Tongue (tissue), 1 donor: ENCODE measurements at regions not wholly inside any gene's neighbourhood (a gene's known extent, or its start where the extent isn't known, plus 50 kb on each side); places are given as distances from the start of the nearest gene placed in this dataset.

Experiments
- DNase-seq: peaks from one replicate; pipeline ENCODE4 v3.0.0-alpha.2; 2015

DNA sequence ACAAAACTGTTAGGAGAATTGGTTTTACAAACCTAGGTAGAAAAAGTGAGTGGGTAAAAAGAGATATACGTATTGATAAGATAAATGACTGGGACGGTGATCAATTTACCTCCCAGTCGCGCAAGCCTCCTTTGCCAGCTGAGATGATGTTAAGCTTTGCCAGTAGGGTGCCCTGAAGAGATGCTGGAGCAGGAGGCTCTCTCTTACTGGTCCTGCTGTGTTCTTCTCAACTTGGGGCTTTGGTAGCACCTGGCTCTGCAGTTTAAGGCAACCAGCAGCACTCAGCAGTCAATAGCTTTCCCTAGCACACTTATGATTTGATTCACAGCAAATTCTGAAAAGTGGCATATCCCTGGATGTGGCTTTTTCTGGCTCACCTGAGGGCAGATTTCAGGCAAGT, 1461.7 kb downstream of the ADGRL3 start:
- DNase-seq, result no peak

DNA sequence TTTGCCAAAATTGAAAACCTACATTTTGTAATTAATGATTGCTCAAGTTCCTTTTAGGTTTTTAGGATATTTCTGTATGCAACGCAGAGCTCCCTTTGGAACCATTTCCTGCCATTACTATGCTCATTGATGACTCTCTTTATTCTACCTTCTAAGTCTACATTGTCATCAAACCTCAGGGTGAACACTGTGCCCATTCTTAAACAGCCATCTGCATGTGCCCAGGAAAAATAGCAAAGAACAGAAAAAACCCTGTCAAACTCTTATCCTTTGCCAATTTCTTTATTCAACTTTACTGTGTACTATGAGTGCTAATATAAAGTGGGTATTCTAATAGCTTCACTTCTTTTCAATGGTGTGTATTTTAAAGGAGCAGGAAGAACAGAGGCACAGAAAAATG, 1455.9 kb downstream of the ADGRL3 start:
- DNase-seq, result no peak

GRCh38 chr4:62644372-62644771, 1444.2 kb downstream of the ADGRL3 start:
- DNase-seq, result peak; percentile 47

DNA sequence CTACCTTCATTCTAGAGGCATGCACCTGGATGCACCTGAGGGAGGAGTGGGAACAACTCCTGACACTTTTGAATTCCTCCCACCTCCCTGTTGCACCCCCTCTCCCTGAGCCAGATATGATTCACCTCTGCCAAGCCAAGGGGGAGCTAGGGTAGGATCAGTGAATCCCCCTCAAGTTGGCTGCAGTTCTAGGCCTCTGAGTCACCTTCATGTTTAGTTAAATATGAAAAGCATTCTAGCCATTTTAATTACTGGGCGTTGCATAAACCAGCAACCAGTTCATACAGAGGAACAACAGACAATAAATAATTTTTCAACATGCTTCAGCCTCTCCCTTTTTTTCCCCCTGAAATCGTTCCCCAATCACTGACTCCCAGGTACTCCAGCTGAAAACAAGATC, 1440.2 kb downstream of the ADGRL3 start:
- DNase-seq, result no peak

- DNase-seq, result no peak
Measured at GRCh38 chr4:62627671-62628070, 1427.5 kb downstream of the ADGRL3 start.

DNA sequence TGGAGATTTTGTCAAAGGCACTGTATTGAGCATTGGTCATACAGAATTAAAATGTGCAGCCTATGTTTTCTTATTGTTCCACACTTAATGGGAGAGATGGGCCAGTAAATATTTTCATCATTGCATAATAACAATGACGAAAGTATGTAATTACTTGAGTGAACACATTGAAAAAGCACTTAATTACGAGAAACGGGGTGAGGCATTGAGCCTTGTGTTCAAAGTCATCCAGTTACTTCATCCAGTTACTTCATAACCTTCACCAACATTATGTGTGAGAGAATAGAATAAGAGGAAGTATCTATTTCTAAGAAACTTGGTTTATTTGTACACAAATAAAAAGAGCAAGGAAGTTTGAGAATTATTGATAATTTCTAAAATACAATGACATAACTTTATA, 1427.0 kb downstream of the ADGRL3 start:
- no peak for DNase-seq

GRCh38 chr4:62622089-62622488, 1422.0 kb downstream of the ADGRL3 start:
- no peak for DNase-seq

GRCh38 chr4:62619971-62620370, 1419.8 kb downstream of the ADGRL3 start:
- peak; percentile 2 for DNase-seq

DNA sequence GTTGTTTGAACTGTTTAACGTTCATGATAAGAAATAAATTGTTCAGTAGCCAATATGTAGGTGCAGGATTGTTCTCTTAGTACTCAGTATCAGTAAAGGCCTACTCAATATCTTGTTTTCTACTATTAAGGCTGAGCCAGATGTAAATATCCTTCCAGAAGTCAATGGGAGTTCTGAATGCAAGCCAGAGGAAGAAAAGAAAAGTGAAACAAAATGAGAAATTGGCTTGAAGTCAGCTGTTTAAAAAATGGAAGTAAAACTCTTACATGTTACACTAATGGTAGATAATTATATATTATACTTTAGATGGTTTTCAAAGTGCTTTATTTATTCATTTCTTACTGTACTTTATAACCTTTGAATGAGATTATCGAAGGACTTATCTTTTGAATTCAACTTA, 1417.9 kb downstream of the ADGRL3 start:
- no peak for DNase-seq

DNA sequence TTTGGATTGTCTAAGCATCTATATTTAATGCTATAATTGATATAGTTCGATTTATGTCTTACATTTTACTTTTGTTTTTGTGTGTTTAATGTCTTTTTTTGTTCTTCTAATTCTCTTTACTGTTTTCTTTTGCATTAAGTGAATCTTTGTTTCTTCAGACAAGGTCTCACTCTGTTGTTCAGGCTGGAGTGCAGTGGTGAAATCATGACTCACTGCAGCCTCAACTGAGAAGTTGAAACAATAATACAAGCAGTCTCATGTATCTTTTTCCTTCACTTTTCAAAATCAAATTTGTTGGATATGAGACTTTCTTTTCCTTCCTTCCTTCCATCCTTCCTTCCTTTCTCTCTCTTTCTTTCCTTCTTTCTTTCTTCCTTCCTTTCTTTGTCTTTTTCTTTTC, 1401.6 kb downstream of the ADGRL3 start:
- DNase-seq, result no peak

GRCh38 chr4:62595265-62595664, 1395.1 kb downstream of the ADGRL3 start:
- DNase-seq, result peak; percentile 23

DNA sequence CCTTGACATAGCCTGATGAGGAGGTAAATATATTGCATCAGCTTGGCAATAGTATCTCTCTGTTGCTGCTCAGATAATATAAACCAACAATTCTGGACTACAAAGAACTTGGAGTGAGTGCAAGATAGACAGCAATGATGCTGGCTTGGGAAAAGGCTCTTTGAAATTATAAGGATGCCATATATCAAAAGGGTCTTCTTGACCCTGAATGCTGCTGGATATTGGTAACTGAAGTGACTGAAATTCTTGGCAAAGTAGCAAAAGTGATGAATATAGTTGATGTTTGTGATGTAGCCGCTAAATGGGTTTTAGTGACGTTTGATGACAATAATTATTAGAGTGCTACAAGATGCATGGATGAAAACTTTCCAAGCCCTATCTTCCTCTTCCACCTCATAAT, 1391.6 kb downstream of the ADGRL3 start:
- DNase-seq, result no peak

- no peak for DNase-seq
Measured at GRCh38 chr4:62588671-62589070, 1388.5 kb downstream of the ADGRL3 start.

- no peak for DNase-seq
Measured at GRCh38 chr4:62571494-62571893, 1371.4 kb downstream of the ADGRL3 start.

GRCh38 chr4:62560858-62561257, 1360.7 kb downstream of the ADGRL3 start:
- DNase-seq, result no peak

DNA sequence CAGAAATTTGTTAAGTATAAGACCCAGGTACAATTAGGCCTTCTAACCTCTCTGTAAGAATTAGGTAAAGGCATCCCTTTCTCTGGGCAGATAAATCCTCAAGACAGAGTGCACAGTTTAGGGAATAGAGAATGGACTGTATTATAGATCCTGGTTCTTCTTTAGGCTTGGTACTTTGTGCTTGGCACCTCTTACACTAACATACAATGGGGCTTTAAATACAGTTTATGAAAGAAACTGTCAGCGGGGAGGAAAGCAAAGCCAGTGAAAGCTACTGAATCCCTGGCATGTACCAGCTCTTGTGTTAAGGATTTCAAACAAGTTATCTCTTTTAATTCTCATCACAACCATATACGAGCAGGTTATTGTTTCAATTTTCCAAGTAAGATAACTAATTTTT, 1350.0 kb downstream of the ADGRL3 start:
- DNase-seq, result no peak

DNA sequence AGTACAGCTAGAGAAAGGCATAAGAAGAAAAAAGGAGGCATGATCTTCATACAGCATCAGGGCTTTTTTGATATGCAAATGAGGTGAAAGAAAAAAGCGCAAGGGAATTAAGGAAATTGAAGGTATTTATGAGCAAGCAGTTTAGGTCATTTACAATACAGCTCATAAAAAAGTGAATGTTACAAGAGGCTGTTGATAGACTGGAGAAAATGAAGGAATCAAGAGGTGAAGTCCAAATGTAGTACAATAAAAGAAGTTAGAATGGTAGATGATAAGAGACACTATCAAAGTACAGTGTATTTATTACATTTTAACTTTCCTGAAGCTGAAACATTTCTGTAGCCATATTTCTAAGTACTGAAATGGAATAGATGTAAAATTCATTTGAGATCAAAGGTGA, 1349.5 kb downstream of the ADGRL3 start:
- DNase-seq, result no peak

DNA sequence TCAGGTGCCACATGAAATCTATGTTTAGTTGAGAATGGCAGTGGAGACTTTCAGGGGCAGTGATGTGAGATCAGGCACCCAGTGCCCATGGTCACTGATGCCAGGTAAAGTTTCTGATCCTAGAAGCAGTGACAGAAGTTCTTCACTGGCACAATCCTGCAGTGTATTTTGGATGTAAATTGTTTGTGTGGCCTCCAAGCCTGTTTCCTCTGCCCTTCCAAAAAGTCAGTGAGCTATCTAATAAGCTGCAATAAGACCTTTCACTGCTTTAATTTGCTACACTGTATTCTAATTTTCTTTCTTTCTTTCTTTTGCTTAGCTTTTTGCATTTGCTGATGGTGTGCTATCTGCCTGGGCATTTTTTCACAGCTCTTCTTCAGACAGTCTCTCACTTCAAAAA, 1348.6 kb downstream of the ADGRL3 start:
- no peak for DNase-seq

- DNase-seq, result peak; percentile 30
Measured at GRCh38 chr4:62548108-62548524, 1348.0 kb downstream of the ADGRL3 start.

DNA sequence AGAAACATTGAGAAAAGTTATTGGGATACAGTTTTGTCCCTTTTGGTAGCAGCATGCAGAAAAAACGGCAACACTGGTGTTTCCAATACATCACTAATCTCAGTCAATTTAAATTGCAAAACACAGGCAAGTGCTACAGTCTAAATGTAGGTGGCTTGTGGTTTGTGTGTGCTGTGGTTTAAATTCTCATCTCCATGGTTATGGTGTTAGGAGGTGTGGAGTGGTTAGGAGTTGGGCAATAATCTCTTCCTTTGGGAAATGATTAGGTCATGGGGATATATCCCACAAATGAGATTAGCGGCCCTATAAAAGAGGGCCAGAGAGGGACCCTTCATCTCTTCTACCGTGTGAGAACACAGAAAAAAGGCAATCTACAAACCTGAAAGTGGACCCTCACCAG, 1344.3 kb downstream of the ADGRL3 start:
- no peak for DNase-seq

DNA sequence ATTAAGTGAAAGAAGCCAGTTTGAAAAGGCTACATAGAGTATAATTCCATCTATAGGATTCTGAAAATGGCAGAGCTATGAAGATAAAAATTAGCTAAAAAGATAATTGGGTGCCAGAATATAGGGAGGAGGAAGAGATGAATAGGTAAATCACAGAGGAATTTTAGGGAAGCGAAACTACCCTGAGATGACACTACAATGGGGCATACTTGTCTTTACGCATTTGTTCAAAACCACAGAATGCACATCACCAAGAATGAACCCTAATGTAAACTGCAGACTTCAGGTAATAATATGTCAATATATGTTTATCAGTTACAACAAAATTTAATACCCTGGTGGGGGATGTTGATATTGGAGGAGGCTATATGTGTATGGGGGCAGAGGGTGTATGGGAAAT, 1342.9 kb downstream of the ADGRL3 start:
- DNase-seq, result no peak

- no peak for DNase-seq
Measured at GRCh38 chr4:62533573-62533972, 1333.4 kb downstream of the ADGRL3 start.

DNA sequence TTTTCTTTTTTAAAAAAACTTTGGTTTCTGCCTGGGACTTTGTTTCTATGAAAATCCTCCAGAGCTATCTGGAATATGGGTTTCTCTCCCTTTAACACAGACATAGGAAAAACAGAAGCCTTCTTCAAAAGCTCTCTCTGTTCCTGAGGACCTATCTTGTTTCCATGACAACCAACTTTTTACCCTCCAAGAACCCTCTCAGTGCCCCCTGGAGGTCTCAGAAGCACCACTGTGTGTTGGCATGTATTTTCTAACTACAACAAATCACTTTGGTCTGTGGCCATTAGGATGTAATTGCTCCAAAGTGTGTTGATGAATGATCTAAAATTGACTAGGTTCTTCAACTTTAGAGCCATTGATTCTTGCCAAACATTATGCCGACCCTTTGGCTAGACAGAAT, 1331.6 kb downstream of the ADGRL3 start:
- DNase-seq, result no peak

GRCh38 chr4:62531264-62531663, 1331.1 kb downstream of the ADGRL3 start:
- no peak for DNase-seq

DNA sequence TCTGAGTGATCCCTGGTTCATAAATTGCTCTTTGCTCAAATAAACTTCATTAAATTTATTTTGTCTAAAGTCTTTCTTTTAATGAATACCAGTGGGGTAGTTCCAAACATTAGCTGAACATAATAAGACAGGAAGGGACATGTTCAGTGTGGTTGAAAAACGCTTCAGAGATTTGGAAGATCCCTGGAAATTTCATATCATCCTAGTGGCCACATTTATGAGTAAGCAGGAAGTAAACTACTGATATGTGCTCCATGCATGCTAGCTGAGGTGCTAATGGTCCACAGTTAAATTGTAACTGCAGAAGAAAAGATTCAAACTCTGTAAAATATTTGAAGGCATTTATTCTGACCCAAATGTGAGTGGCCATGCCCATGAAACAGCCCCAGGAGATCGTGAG, 1328.7 kb downstream of the ADGRL3 start:
- DNase-seq, result no peak

DNA sequence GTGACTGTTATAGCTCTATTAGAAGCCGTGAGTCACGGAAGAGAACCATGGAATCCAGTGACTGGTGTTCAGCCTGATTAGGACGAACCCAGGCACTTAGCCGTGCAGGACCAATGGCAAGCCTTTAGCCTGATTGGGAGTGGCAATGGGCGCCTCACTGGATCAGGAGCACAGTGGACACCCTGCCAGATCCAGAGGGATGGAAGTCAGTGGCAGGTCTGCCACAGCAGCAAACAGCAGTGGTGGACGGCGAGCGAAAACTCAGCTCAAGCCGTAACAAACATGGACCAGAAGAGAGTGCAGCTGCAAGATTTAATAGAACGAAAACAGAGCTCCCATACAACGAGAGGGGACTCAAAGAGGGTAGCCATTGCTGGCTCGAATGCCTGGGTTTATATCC, 1326.5 kb downstream of the ADGRL3 start:
- DNase-seq, result no peak
